ENCODE measurements at regions not wholly inside any gene's neighbourhood (a gene's known extent, or its start where the extent isn't known, plus 50 kb on each side); places are given as distances from the start of the nearest gene placed in this dataset.

- H3K27ac ChIP-seq (ENCODE audit: low read depth, low read length): no peak overlapping the region
- peaks cover 0 to 3% (median 0%) of the 10 kb centered on the region in 5 donors for H3K27me3 ChIP-seq (ENCODE audit: control insufficient read depth in 5 of 5, insufficient read depth in 4 of 5, low read length in 5 of 5)
- no peaks in the 10 kb centered on the region for H3K36me3 ChIP-seq (ENCODE audit: control insufficient read depth in 5 of 5, insufficient read depth in 5 of 5, low read length in 5 of 5)
- H3K9ac ChIP-seq (ENCODE audit: low read length in 5 of 5): no peak overlapping the region
- H3K9me3 ChIP-seq (ENCODE audit: control insufficient read depth in 5 of 5, low read length in 5 of 5): no peaks in the 10 kb centered on the region
- H3K4me3 ChIP-seq (ENCODE audit: low read depth in 1 of 5, low read length in 5 of 5): no peak overlapping the region
- H3K4me1 ChIP-seq (ENCODE audit: control insufficient read depth in 5 of 5, insufficient read depth in 5 of 5, low read length in 5 of 5): no peaks in the 10 kb centered on the region
Observed at GRCh38 chr2:220482716-220483115, 855.3 kb downstream of the SLC4A3 start.

- no peak overlapping the region for H3K4me3 ChIP-seq (ENCODE audit: low read depth in 1 of 5, low read length in 5 of 5)
- no peak overlapping the region for H3K9ac ChIP-seq (ENCODE audit: low read length in 5 of 5)
- H3K27me3 ChIP-seq (ENCODE audit: control insufficient read depth in 5 of 5, insufficient read depth in 4 of 5, low read length in 5 of 5): peaks cover 0 to 5% (median 0%) of the 10 kb centered on the region in 5 donors
- no peaks in the 10 kb centered on the region for H3K36me3 ChIP-seq (ENCODE audit: control insufficient read depth in 5 of 5, insufficient read depth in 5 of 5, low read length in 5 of 5)
- no peaks in the 10 kb centered on the region for H3K9me3 ChIP-seq (ENCODE audit: control insufficient read depth in 5 of 5, low read length in 5 of 5)
- H3K4me1 ChIP-seq (ENCODE audit: control insufficient read depth in 5 of 5, insufficient read depth in 5 of 5, low read length in 5 of 5): no peaks in the 10 kb centered on the region
- H3K27ac ChIP-seq (ENCODE audit: low read depth, low read length): no peak overlapping the region
Observed at GRCh38 chr2:220489121-220489520, 861.7 kb downstream of the SLC4A3 start.

- no peak overlapping the region for H3K9ac ChIP-seq (ENCODE audit: low read length in 5 of 5)
- no peaks in the 10 kb centered on the region for H3K4me1 ChIP-seq (ENCODE audit: control insufficient read depth in 5 of 5, insufficient read depth in 5 of 5, low read length in 5 of 5)
- no peaks in the 10 kb centered on the region for H3K36me3 ChIP-seq (ENCODE audit: control insufficient read depth in 5 of 5, insufficient read depth in 5 of 5, low read length in 5 of 5)
- H3K9me3 ChIP-seq (ENCODE audit: control insufficient read depth in 5 of 5, low read length in 5 of 5): no peaks in the 10 kb centered on the region
- no peak overlapping the region for H3K27ac ChIP-seq (ENCODE audit: low read depth, low read length)
- no peak overlapping the region for H3K4me3 ChIP-seq (ENCODE audit: low read depth in 1 of 5, low read length in 5 of 5)
- peaks cover 0 to 3% (median 0%) of the 10 kb centered on the region in 5 donors for H3K27me3 ChIP-seq (ENCODE audit: control insufficient read depth in 5 of 5, insufficient read depth in 4 of 5, low read length in 5 of 5)
Observed at GRCh38 chr2:220491670-220492069, 864.2 kb downstream of the SLC4A3 start.

DNA sequence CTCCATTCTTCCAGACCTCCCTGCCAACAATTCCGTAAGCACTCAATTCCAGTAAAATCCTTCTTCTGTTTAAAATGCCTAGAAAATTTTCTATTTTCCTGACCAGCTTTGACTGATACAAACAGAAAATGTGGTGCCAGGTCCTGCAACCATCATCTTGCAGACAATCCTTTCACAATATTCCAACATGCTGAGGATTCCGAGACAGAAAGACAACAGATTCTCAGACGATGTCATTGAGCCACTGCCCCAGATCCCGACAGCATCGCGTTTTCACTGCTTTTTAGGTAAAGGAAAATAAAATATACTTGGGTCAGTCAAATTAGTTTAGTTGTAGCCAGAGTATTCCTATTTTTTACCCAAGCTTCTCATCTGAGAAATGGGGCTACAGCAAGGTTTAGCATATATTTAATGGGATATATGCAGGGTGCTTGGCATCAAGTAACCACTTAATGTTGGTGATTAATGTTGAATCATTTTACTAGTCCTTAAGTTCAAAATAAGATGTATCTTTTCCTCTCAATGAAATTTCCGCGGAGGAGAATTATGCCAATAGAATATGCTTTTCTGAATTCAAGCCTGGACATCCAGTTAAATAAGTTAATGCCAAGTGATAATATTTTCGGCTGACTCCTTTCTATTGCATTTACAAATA lies 866.6 kb downstream of the SLC4A3 start:
- Histone ChIP-seq H3K9me3 (ENCODE audit: control insufficient read depth in 5 of 5, low read length in 5 of 5) (no peaks in the 10 kb centered on the region), H3K27me3 (ENCODE audit: control insufficient read depth in 5 of 5, insufficient read depth in 4 of 5, low read length in 5 of 5) (peaks cover 0 to 3% (median 0%) of the 10 kb centered on the region in 5 donors), H3K4me3 (ENCODE audit: low read depth in 1 of 5, low read length in 5 of 5) (no peak overlapping the region), H3K4me1 (ENCODE audit: control insufficient read depth in 5 of 5, insufficient read depth in 5 of 5, low read length in 5 of 5) (no peaks in the 10 kb centered on the region), H3K36me3 (ENCODE audit: control insufficient read depth in 5 of 5, insufficient read depth in 5 of 5, low read length in 5 of 5) (no peaks in the 10 kb centered on the region), H3K9ac (ENCODE audit: low read length in 5 of 5) (no peak overlapping the region), H3K27ac (ENCODE audit: low read depth, low read length) (no peak overlapping the region)

DNA sequence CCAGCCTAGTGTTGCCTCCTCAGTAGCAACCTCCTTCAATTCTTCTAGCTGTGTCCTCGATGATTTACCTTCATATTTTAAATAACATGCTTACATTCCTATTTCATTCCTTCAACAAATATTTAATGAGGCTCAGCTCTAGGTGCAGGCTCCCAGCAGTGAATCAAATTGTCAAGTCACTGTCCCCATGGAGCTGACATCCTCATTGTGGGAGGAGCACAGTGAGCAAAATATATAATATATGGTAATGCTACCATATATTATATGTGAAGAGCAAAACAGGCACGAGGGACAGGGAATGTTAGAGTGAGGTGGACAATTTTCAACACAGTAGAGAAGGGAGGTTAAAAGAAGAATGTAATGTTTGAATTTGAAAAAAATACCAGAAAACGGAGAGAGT lies 869.1 kb downstream of the SLC4A3 start:
- H3K27ac ChIP-seq (ENCODE audit: low read depth, low read length): no peak overlapping the region
- H3K27me3 ChIP-seq (ENCODE audit: control insufficient read depth in 5 of 5, insufficient read depth in 4 of 5, low read length in 5 of 5): peaks cover 0 to 3% (median 0%) of the 10 kb centered on the region in 5 donors
- no peaks in the 10 kb centered on the region for H3K4me1 ChIP-seq (ENCODE audit: control insufficient read depth in 5 of 5, insufficient read depth in 5 of 5, low read length in 5 of 5)
- no peaks in the 10 kb centered on the region for H3K9me3 ChIP-seq (ENCODE audit: control insufficient read depth in 5 of 5, low read length in 5 of 5)
- H3K36me3 ChIP-seq (ENCODE audit: control insufficient read depth in 5 of 5, insufficient read depth in 5 of 5, low read length in 5 of 5): no peaks in the 10 kb centered on the region
- no peak overlapping the region for H3K9ac ChIP-seq (ENCODE audit: low read length in 5 of 5)
- H3K4me3 ChIP-seq (ENCODE audit: low read depth in 1 of 5, low read length in 5 of 5): no peak overlapping the region

GRCh38 chr2:220499225-220499624 lies 871.8 kb downstream of the SLC4A3 start:
- H3K4me3 ChIP-seq (ENCODE audit: low read depth in 1 of 5, low read length in 5 of 5): no peak overlapping the region
- H3K27ac ChIP-seq (ENCODE audit: low read depth, low read length): no peak overlapping the region
- H3K9ac ChIP-seq (ENCODE audit: low read length in 5 of 5): no peak overlapping the region
- H3K27me3 ChIP-seq (ENCODE audit: control insufficient read depth in 5 of 5, insufficient read depth in 4 of 5, low read length in 5 of 5): no peaks in the 10 kb centered on the region
- H3K4me1 ChIP-seq (ENCODE audit: control insufficient read depth in 5 of 5, insufficient read depth in 5 of 5, low read length in 5 of 5): no peaks in the 10 kb centered on the region
- no peaks in the 10 kb centered on the region for H3K36me3 ChIP-seq (ENCODE audit: control insufficient read depth in 5 of 5, insufficient read depth in 5 of 5, low read length in 5 of 5)
- no peaks in the 10 kb centered on the region for H3K9me3 ChIP-seq (ENCODE audit: control insufficient read depth in 5 of 5, low read length in 5 of 5)

DNA sequence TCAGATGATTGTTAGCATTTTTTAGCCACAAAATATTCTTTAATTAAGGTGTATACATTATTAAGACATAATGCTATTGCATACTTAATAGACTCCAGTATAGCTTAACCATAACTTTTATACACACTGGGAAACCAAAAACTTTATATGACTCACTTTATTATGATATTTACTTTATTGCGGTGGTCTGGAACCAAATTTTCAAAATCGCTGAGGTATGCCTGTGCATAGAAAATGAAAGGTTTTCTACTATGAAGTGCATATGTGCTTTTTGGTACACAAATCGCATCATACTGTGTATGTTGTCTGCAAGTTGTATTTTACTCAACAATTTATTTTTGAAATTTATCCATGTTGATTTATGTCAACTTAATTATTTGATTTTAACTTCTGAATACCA lies 875.1 kb downstream of the SLC4A3 start:
- Histone ChIP-seq H3K4me1 (ENCODE audit: control insufficient read depth in 5 of 5, insufficient read depth in 5 of 5, low read length in 5 of 5) (no peaks in the 10 kb centered on the region), H3K27ac (ENCODE audit: low read depth, low read length) (no peak overlapping the region), H3K36me3 (ENCODE audit: control insufficient read depth in 5 of 5, insufficient read depth in 5 of 5, low read length in 5 of 5) (no peaks in the 10 kb centered on the region), H3K4me3 (ENCODE audit: low read depth in 1 of 5, low read length in 5 of 5) (no peak overlapping the region), H3K9ac (ENCODE audit: low read length in 5 of 5) (no peak overlapping the region), H3K27me3 (ENCODE audit: control insufficient read depth in 5 of 5, insufficient read depth in 4 of 5, low read length in 5 of 5) (no peaks in the 10 kb centered on the region), H3K9me3 (ENCODE audit: control insufficient read depth in 5 of 5, low read length in 5 of 5) (no peaks in the 10 kb centered on the region)

DNA sequence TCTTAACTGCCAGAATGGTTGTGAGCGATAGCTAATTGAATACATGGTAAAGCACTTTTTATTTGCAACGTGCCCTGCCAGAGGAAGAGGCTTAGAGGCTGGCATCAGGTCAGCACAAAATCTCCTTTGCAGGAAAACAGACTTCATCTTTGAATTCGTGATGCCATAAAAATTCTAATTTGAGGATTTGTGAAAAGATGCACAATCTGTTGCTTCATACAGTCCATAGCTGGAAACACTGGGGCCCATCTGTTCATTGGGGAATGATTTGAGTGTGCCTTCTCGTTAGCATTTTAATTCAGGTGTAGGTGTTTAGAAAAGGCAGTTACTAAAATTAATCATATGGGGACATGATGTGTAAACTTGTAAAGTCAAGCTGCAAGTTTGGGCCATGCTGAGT lies 876.0 kb downstream of the SLC4A3 start:
- Histone ChIP-seq H3K9ac (ENCODE audit: low read length in 5 of 5) (no peak overlapping the region), H3K4me3 (ENCODE audit: low read depth in 1 of 5, low read length in 5 of 5) (no peak overlapping the region), H3K9me3 (ENCODE audit: control insufficient read depth in 5 of 5, low read length in 5 of 5) (no peaks in the 10 kb centered on the region), H3K27ac (ENCODE audit: low read depth, low read length) (no peak overlapping the region), H3K36me3 (ENCODE audit: control insufficient read depth in 5 of 5, insufficient read depth in 5 of 5, low read length in 5 of 5) (no peaks in the 10 kb centered on the region), H3K27me3 (ENCODE audit: control insufficient read depth in 5 of 5, insufficient read depth in 4 of 5, low read length in 5 of 5) (no peaks in the 10 kb centered on the region), H3K4me1 (ENCODE audit: control insufficient read depth in 5 of 5, insufficient read depth in 5 of 5, low read length in 5 of 5) (no peaks in the 10 kb centered on the region)

DNA sequence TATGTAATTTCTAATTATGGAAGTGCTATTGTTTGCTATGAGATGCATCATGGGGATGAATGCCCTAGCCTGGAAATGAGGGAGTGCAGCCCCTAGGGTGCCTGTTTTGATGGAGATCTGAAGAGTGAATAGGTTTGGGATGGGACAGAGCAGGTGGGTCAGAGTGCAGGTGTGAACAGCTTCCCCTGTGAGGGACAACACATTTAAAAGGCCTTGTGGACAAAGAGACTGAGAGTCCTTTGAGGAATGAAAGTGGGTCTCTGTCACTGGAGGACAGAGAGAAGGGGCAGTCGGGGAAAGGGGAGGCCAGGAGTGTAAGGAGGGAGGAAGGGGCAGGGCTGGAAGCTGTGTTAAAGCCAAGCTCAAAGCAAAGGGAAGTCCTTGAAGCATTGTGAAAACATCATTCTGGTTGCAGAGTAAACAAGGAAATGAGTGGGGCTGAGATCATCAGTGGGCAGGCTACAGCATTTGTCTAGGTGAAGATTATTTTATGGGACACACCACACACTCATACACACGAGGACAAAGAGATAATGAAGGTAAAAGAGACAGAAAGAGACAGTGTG lies 877.6 kb downstream of the SLC4A3 start:
- no peaks in the 10 kb centered on the region for H3K36me3 ChIP-seq (ENCODE audit: control insufficient read depth in 5 of 5, insufficient read depth in 5 of 5, low read length in 5 of 5)
- no peak overlapping the region for H3K4me3 ChIP-seq (ENCODE audit: low read depth in 1 of 5, low read length in 5 of 5)
- H3K9me3 ChIP-seq (ENCODE audit: control insufficient read depth in 5 of 5, low read length in 5 of 5): no peaks in the 10 kb centered on the region
- H3K27me3 ChIP-seq (ENCODE audit: control insufficient read depth in 5 of 5, insufficient read depth in 4 of 5, low read length in 5 of 5): no peaks in the 10 kb centered on the region
- no peak overlapping the region for H3K9ac ChIP-seq (ENCODE audit: low read length in 5 of 5)
- H3K27ac ChIP-seq (ENCODE audit: low read depth, low read length): no peak overlapping the region
- H3K4me1 ChIP-seq (ENCODE audit: control insufficient read depth in 5 of 5, insufficient read depth in 5 of 5, low read length in 5 of 5): no peaks in the 10 kb centered on the region

DNA sequence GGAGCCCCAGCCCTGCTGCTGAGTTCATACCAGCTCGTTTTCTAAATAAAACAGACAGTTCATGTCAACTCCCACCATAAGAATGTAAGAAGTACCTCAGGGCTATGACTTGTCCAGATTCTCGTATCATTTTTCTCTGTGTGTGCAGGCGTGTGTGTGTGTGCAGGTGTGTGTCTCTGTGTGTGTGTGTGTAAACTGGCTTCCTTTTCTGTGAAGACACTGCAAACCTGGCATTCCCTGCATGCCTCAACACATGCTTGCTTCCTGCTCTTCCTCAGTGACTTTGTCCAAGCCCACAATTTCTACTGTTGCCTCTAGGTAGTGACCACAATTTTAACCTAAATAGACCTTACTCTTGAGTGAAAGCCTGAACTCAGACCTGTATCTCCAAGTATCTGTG lies 879.0 kb downstream of the SLC4A3 start:
- H3K9me3 ChIP-seq (ENCODE audit: control insufficient read depth in 5 of 5, low read length in 5 of 5): no peaks in the 10 kb centered on the region
- no peak overlapping the region for H3K27ac ChIP-seq (ENCODE audit: low read depth, low read length)
- no peaks in the 10 kb centered on the region for H3K27me3 ChIP-seq (ENCODE audit: control insufficient read depth in 5 of 5, insufficient read depth in 4 of 5, low read length in 5 of 5)
- H3K36me3 ChIP-seq (ENCODE audit: control insufficient read depth in 5 of 5, insufficient read depth in 5 of 5, low read length in 5 of 5): no peaks in the 10 kb centered on the region
- H3K4me3 ChIP-seq (ENCODE audit: low read depth in 1 of 5, low read length in 5 of 5): no peak overlapping the region
- H3K4me1 ChIP-seq (ENCODE audit: control insufficient read depth in 5 of 5, insufficient read depth in 5 of 5, low read length in 5 of 5): no peaks in the 10 kb centered on the region
- H3K9ac ChIP-seq (ENCODE audit: low read length in 5 of 5): no peak overlapping the region

Measured in subcutaneous abdominal adipose tissue (tissue), 5 donors.